Endothelial cell of umbilical vein (primary cell): ENCODE measurements at regions not wholly inside any gene's neighbourhood (a gene's known extent, or its start where the extent isn't known, plus 50 kb on each side); places are given as distances from the start of the nearest gene placed in this dataset.

Source experiments
- BruUV-seq: library from RNA; stranded (reverse); fragments of 400-500 nt; replicated peaks from 2 replicates; lab custom pipeline; 2021; lab: Mats Ljungman, UMichigan
- CTCF ChIA-PET: fragments of 300-600, 350-600 bp; sonication (Branson Sonifier 250); formaldehyde crosslinking; loops from one replicate; lab custom pipeline; 2021; ENCODE audit warnings: antibody characterized with exemption, inconsistent platforms; lab: Charles Lee
- POLR2A ChIA-PET: fragments of 300-600, 350-600 bp; sonication (Branson Sonifier 250); formaldehyde crosslinking; loops from one replicate; lab custom pipeline; 2021; ENCODE audit warnings: antibody characterized with exemption, inconsistent platforms; lab: Charles Lee
- DNase-seq: peaks from one replicate; pipeline ENCODE4 v3.0.0-alpha.2; 2011; ENCODE audit warnings: low read depth, low spot score
- FAIRE-seq: peaks from 2 replicates; lab custom pipeline; 2011; peaks lifted over from hg19 to GRCh38; lab: Jason Lieb, UNC
- H2AFZ ChIP-seq: 2 replicates; pipeline ENCODE4 v1.6.0; 2012; ENCODE audit warnings: low read depth, low read length, control low read depth, inconsistent platforms
- H3K27ac ChIP-seq: 2 replicates; pipeline ENCODE4 v1.5.1; 2011; ENCODE audit warnings: low read depth, mild to moderate bottlenecking, control low read depth, low read length, moderate library complexity; ENCODE audit not compliant: insufficient read depth
- H3K27me3 ChIP-seq, 2 experiments: 2 replicates each; pipeline versions ENCODE4 v1.6.0 to v1.6.1; 2011; ENCODE audit warnings: low read length in 2 of 2, mixed read lengths in 1 of 2; ENCODE audit not compliant: control insufficient read depth in 2 of 2, insufficient read depth in 2 of 2
- H3K36me3 ChIP-seq, 2 experiments: 2 replicates in 1 of 2; 3 replicates in 1 of 2; pipeline ENCODE4 v1.5.1; 2011; ENCODE audit warnings: low read length in 2 of 2, mild to moderate bottlenecking in 1 of 2, moderate library complexity in 1 of 2; ENCODE audit not compliant: control insufficient read depth in 2 of 2, insufficient read depth in 2 of 2; ENCODE audit errors: extremely low read depth in 1 of 2
- H3K4me1 ChIP-seq: 3 replicates; pipeline ENCODE4 v1.5.1; 2011; ENCODE audit warnings: mild to moderate bottlenecking, low read length; ENCODE audit not compliant: control insufficient read depth, insufficient read depth; ENCODE audit errors: extremely low read depth
- H3K4me2 ChIP-seq: 2 replicates; pipeline ENCODE4 v1.6.1; 2011; ENCODE audit warnings: low read length, control low read depth, mixed read lengths; ENCODE audit not compliant: insufficient read depth
- H3K4me3 ChIP-seq, 3 experiments: fragments of 200-600 bp in 1 of 3; sonication (generic), shearing (Covaris generic) in 1 of 3; replicated peaks in 1 of 3; 2 replicates each; pipeline ENCODE4 v1.5.1; 2011 to 2016; ENCODE audit warnings: control low read depth in 3 of 3, low read length in 3 of 3, mild to moderate bottlenecking in 2 of 3, inconsistent platforms in 1 of 3, low read depth in 1 of 3, moderate library complexity in 1 of 3; ENCODE audit not compliant: insufficient read depth in 1 of 3
- H3K79me2 ChIP-seq: 2 replicates; pipeline ENCODE4 v1.6.0; 2012; ENCODE audit warnings: low read length, inconsistent platforms; ENCODE audit not compliant: control insufficient read depth, insufficient read depth
- H3K9ac ChIP-seq: replicated peaks from 2 replicates; pipeline ENCODE3; 2011; ENCODE audit warnings: low read length, control low read depth; ENCODE audit not compliant: insufficient read depth; ENCODE audit errors: extremely low read depth
- H3K9me1 ChIP-seq: replicated peaks from 3 replicates; pipeline ENCODE4 v1.6.0; 2011; ENCODE audit warnings: mild to moderate bottlenecking, low read length; ENCODE audit not compliant: control insufficient read depth, insufficient read depth; ENCODE audit errors: extremely low read depth
- H3K9me3 ChIP-seq: replicated peaks from 2 replicates; pipeline ENCODE4 v1.5.1; 2012; ENCODE audit warnings: low read length, inconsistent platforms; ENCODE audit not compliant: control insufficient read depth, insufficient read depth
- H4K20me1 ChIP-seq: replicated peaks from 2 replicates; pipeline ENCODE3; 2011; ENCODE audit warnings: mild to moderate bottlenecking, low read length; ENCODE audit not compliant: control insufficient read depth, insufficient read depth; ENCODE audit errors: extremely low read depth
- CTCF ChIP-seq, 2 donors: IDR thresholded peaks; 1 replicate in 1 of 2; 2 replicates in 1 of 2; pipeline ENCODE4 v1.5.1; 2011; ENCODE audit warnings: low read length in 2 of 2, mild to moderate bottlenecking in 2 of 2, moderate library complexity in 2 of 2, control low read depth in 1 of 2, inconsistent platforms in 1 of 2, low read depth in 1 of 2; ENCODE audit not compliant: insufficient read depth in 1 of 2; ENCODE audit errors: extremely low read depth in 1 of 2
- EZH2 ChIP-seq: IDR thresholded peaks from 2 replicates; pipeline ENCODE4 v1.6.1; 2012; ENCODE audit warnings: borderline replicate concordance, low read depth, mild to moderate bottlenecking, moderate library complexity, low read length, inconsistent platforms; ENCODE audit not compliant: severe bottlenecking
- FOS ChIP-seq: IDR thresholded peaks from 2 replicates; pipeline ENCODE4 v1.6.1; 2011; ENCODE audit warnings: mild to moderate bottlenecking, low read length, moderate library complexity, borderline replicate concordance; ENCODE audit not compliant: insufficient read depth
- GATA2 ChIP-seq: IDR thresholded peaks from 2 replicates; pipeline ENCODE4 v1.7.0; 2011; ENCODE audit warnings: low read depth, mild to moderate bottlenecking, moderate library complexity, mixed read lengths, low read length; ENCODE audit not compliant: insufficient read length, insufficient read depth
- JUN ChIP-seq: IDR thresholded peaks from 2 replicates; pipeline ENCODE4 v1.6.1; 2011; ENCODE audit warnings: borderline replicate concordance, low read depth; ENCODE audit not compliant: insufficient read length, insufficient read depth
- MAX ChIP-seq: IDR thresholded peaks from 2 replicates; pipeline ENCODE4 v1.6.1; 2011; ENCODE audit not compliant: insufficient read depth, insufficient read length
- MYC ChIP-seq: IDR thresholded peaks from one replicate; pipeline ENCODE4 v1.6.1; 2011; ENCODE audit warnings: mild to moderate bottlenecking, low read depth, low read length
- POLR2A ChIP-seq: IDR thresholded peaks from 2 replicates; pipeline ENCODE4 v1.6.1; 2012; ENCODE audit warnings: low read depth, mild to moderate bottlenecking, control low read depth, low read length
- POLR2AphosphoS5 ChIP-seq: IDR thresholded peaks from 2 replicates; pipeline ENCODE4 v1.6.1; 2012; ENCODE audit warnings: low read depth, mild to moderate bottlenecking, control low read depth, low read length, moderate library complexity; ENCODE audit not compliant: insufficient read depth
- dilution Hi-C: fragments of 300-500 bp; cut with MboI; formaldehyde crosslinking; loops from one replicate; pipeline ENCODE4 v1.15.0; 2019; ENCODE audit warnings: low sequenced_read_pairs; ENCODE audit not compliant: extremely low pct_ligation_motif_present
- intact Hi-C: fragments of 100-400 bp; cut with micrococcal nuclease; formaldehyde crosslinking; loops from one replicate; pipeline ENCODE4 v1.10.0; 2022

GRCh38 chr6:40083141-40083920, 149.1 kb upstream of the MOCS1 start:
- H3K27ac ChIP-seq = no peak overlapping the region
- no TSS peak for BruUV-seq
- no peaks in the 10 kb centered on the region for H4K20me1 ChIP-seq
- no peaks in the 10 kb centered on the region for H3K4me1 ChIP-seq
- peaks cover 2% of the 10 kb centered on the region for H3K9me3 ChIP-seq
- dilution Hi-C loops = no loop called here
- intact Hi-C loops = no loop called here
- ChIA-PET POLR2A (no interaction called here), CTCF (no interaction called here)
- H3K79me2 ChIP-seq = no peaks in the 10 kb centered on the region
- H3K27me3 ChIP-seq = no peaks in the 10 kb centered on the region
- no peak overlapping the region for H3K4me2 ChIP-seq
- FAIRE-seq (no peak), DNase-seq (no peak)
- H3K9ac ChIP-seq = no peak overlapping the region
- no peak overlapping the region for H3K4me3 ChIP-seq
- TF ChIP-seq POLR2AphosphoS5 = no peak
- TF ChIP-seq POLR2A = no peak
- no peak for TF ChIP-seq GATA2
- TF ChIP-seq EZH2 = no peak
- no peak for TF ChIP-seq JUN
- no peak overlapping the region for H2AFZ ChIP-seq
- no peaks in the 10 kb centered on the region for H3K9me1 ChIP-seq
- no peaks in the 10 kb centered on the region for H3K36me3 ChIP-seq

- Histone ChIP-seq H3K9me1 (no peaks in the 10 kb centered on the region), H3K27me3 (no peaks in the 10 kb centered on the region), H3K4me3 (no peak overlapping the region), H3K4me2 (no peak overlapping the region), H4K20me1 (no peaks in the 10 kb centered on the region), H3K4me1 (no peaks in the 10 kb centered on the region), H3K27ac (no peak overlapping the region), H3K9ac (no peak overlapping the region), H3K79me2 (no peaks in the 10 kb centered on the region), H3K36me3 (no peaks in the 10 kb centered on the region), H3K9me3 (peaks cover 2% of the 10 kb centered on the region), H2AFZ (no peak overlapping the region)
- ChIA-PET CTCF (no interaction called here), POLR2A (no interaction called here)
- no TSS peak for BruUV-seq
- DNase-seq = no peak
- dilution Hi-C loops (no loop called here), intact Hi-C loops (no loop called here)
- FAIRE-seq = no peak
- TF ChIP-seq POLR2A (no peak), EZH2 (no peak), JUN (no peak), POLR2AphosphoS5 (no peak), CTCF (IDR thresholded peaks at IDR 0.05; ENCODE audit: extremely low read depth in 1 of 2, insufficient read depth in 1 of 2, low read depth in 1 of 2, low read length in 2 of 2) (no peak), GATA2 (no peak), MYC (no peak), MAX (no peak), FOS (no peak)
These were observed 148.2 kb upstream of the MOCS1 start for GRCh38 chr6:40082278-40083043.
